IMR-90 (cell line): ENCODE measurements at regions not wholly inside any gene's neighbourhood (a gene's known extent, or its start where the extent isn't known, plus 50 kb on each side); places are given as distances from the start of the nearest gene placed in this dataset.

Source experiments
- ATAC-seq: fragments of 200-7000 bp; cut with Tn5 transposase; 2 replicates; pipeline ENCODE4 v1.9.1; 2020; ENCODE audit warnings: low read depth, mild to moderate bottlenecking, moderate library complexity
- BruUV-seq: library from RNA; stranded (reverse); fragments of 400-500 nt; replicated peaks from 2 replicates; lab custom pipeline; 2021; lab: Mats Ljungman, UMichigan
- CTCF ChIA-PET: fragments of 300-600 bp; formaldehyde crosslinking; extraction: SDS; loops from one replicate; lab custom pipeline; 2021; ENCODE audit warnings: antibody characterized with exemption; lab: Yijun Ruan, JAX
- POLR2A ChIA-PET: fragments of 300-600 bp; sonication (Branson Sonifier 250); formaldehyde crosslinking; loops from one replicate; lab custom pipeline; 2022; ENCODE audit warnings: antibody characterized with exemption; ENCODE audit not compliant: unreplicated experiment; lab: Charles Lee
- DNase-seq: peaks from one replicate; pipeline ENCODE4 v3.0.0; 2013
- H2AFZ ChIP-seq: replicated peaks from 2 replicates; pipeline ENCODE3; 2013; ENCODE audit warnings: low read length, mild to moderate bottlenecking; ENCODE audit not compliant: poor library complexity
- H2AK5ac ChIP-seq: 2 replicates; pipeline ENCODE4 v1.6.1; 2013; ENCODE audit warnings: low read depth, low read length, inconsistent platforms
- H2AK9ac ChIP-seq: replicated peaks from 2 replicates; pipeline ENCODE3; 2013; ENCODE audit warnings: mild to moderate bottlenecking, low read depth, low read length, moderate library complexity; ENCODE audit not compliant: poor library complexity
- H2BK120ac ChIP-seq: 2 replicates; pipeline ENCODE4 v1.6.1; 2013; ENCODE audit warnings: low read depth, low read length, inconsistent platforms
- H2BK15ac ChIP-seq: 3 replicates; pipeline ENCODE4 v1.6.1; 2013; ENCODE audit warnings: low read depth, low read length, inconsistent platforms
- H2BK20ac ChIP-seq: 2 replicates; pipeline ENCODE4 v1.6.1; 2013; ENCODE audit warnings: low read depth, mild to moderate bottlenecking, inconsistent platforms, low read length, moderate library complexity
- H2BK5ac ChIP-seq: 2 replicates; pipeline ENCODE4 v1.6.1; 2013; ENCODE audit warnings: mild to moderate bottlenecking, low read depth, low read length, inconsistent platforms; ENCODE audit not compliant: poor library complexity, severe bottlenecking
- H3K14ac ChIP-seq: replicated peaks from 2 replicates; pipeline ENCODE4 v1.6.1; 2013; ENCODE audit warnings: low read depth, low read length, inconsistent platforms
- H3K18ac ChIP-seq: 2 replicates; pipeline ENCODE4 v1.6.1; 2013; ENCODE audit warnings: low read depth, low read length, control low read depth
- H3K23ac ChIP-seq: 2 replicates; pipeline ENCODE4 v1.6.1; 2013; ENCODE audit warnings: low read depth, low read length, inconsistent platforms
- H3K27ac ChIP-seq: 2 replicates; pipeline ENCODE4 v1.5.1; 2013; ENCODE audit warnings: mild to moderate bottlenecking, control low read depth, low read length; ENCODE audit not compliant: insufficient read depth
- H3K27me3 ChIP-seq: 2 replicates; pipeline ENCODE4 v1.6.1; 2013; ENCODE audit warnings: low read length; ENCODE audit not compliant: control insufficient read depth, insufficient read depth
- H3K36me3 ChIP-seq: 2 replicates; pipeline ENCODE4 v1.6.1; 2013; ENCODE audit warnings: low read length, mixed read lengths; ENCODE audit not compliant: control insufficient read depth, insufficient read depth
- H3K4ac ChIP-seq: 2 replicates; pipeline ENCODE4 v1.6.1; 2013; ENCODE audit warnings: low read depth, low read length, inconsistent platforms
- H3K4me1 ChIP-seq: 2 replicates; pipeline ENCODE4 v1.6.1; 2013; ENCODE audit warnings: low read length, mixed read lengths; ENCODE audit not compliant: control insufficient read depth, insufficient read depth
- H3K4me2 ChIP-seq: 2 replicates; pipeline ENCODE4 v1.6.1; 2013; ENCODE audit warnings: low read depth, mild to moderate bottlenecking, control low read depth, low read length, moderate library complexity
- H3K4me3 ChIP-seq: 2 replicates; pipeline ENCODE4 v1.5.1; 2013; ENCODE audit warnings: low read depth, mild to moderate bottlenecking, control low read depth, low read length, moderate library complexity; ENCODE audit not compliant: insufficient read depth
- H3K56ac ChIP-seq: 2 replicates; pipeline ENCODE4 v1.6.1; 2013; ENCODE audit warnings: low read length, inconsistent platforms; ENCODE audit not compliant: insufficient read depth; ENCODE audit errors: extremely low read depth
- H3K79me1 ChIP-seq, 2 experiments: 2 replicates each; pipeline ENCODE4 v1.6.1; 2013; ENCODE audit warnings: low read length in 2 of 2, inconsistent platforms in 1 of 2, low read depth in 1 of 2
- H3K9ac ChIP-seq: 2 replicates; pipeline ENCODE4 v1.6.1; 2013; ENCODE audit warnings: low read depth, low read length, control low read depth
- H3K9me1 ChIP-seq: 2 replicates; pipeline ENCODE4 v1.6.1; 2013; ENCODE audit warnings: low read length, inconsistent platforms; ENCODE audit not compliant: insufficient read depth
- H3K9me3 ChIP-seq: 2 replicates; pipeline ENCODE4 v1.6.1; 2013; ENCODE audit warnings: low read length; ENCODE audit not compliant: control insufficient read depth, insufficient read depth
- H4K20me1 ChIP-seq: 2 replicates; pipeline ENCODE4 v1.6.1; 2013; ENCODE audit warnings: low read length, inconsistent platforms; ENCODE audit not compliant: insufficient read depth
- H4K5ac ChIP-seq: 2 replicates; pipeline ENCODE4 v1.6.1; 2013; ENCODE audit warnings: mild to moderate bottlenecking, low read depth, low read length, control low read depth
- H4K8ac ChIP-seq, 2 experiments: 2 replicates each; pipeline ENCODE4 v1.6.1; 2013; ENCODE audit warnings: low read depth in 2 of 2, low read length in 2 of 2, control low read depth in 1 of 2, inconsistent platforms in 1 of 2
- H4K91ac ChIP-seq: 2 replicates; pipeline ENCODE4 v1.6.1; 2013; ENCODE audit warnings: low read depth, low read length, inconsistent platforms; ENCODE audit not compliant: insufficient read depth
- SMC3 ChIP-seq: fragments of 150-350 bp; IDR thresholded peaks from 2 replicates; pipeline ENCODE4 v1.6.1; 2016; ENCODE audit warnings: low read depth, mild to moderate bottlenecking, antibody characterized with exemption, low read length, moderate library complexity
- WGBS, 2 experiments: methylation state at CpG; one replicate each; pipeline versions ENCODE4 v1.1.5 to v1.1.7; 2013; ENCODE audit warnings: missing lambda C conversion rate in 2 of 2; ENCODE audit not compliant: insufficient read length in 1 of 2; ENCODE audit errors: extremely low coverage in 2 of 2; 5-methylcytosine and 5-hydroxymethylcytosine counted together
- dilution Hi-C: fragments of 300-500 bp; cut with HindIII; formaldehyde crosslinking; loops from one replicate; pipeline ENCODE4 v1.14.3; 2018; ENCODE audit warnings: low sequenced_read_pairs; ENCODE audit not compliant: unreplicated experiment
- in situ Hi-C: fragments of 300-500 bp; cut with MboI; formaldehyde crosslinking; loops from 3 replicates; pipeline ENCODE4 v1.14.3; 2019; ENCODE audit warnings: low sequenced_read_pairs, inconsistent platforms, mixed read lengths
- intact Hi-C: fragments of 100-400 bp; cut with micrococcal nuclease; formaldehyde crosslinking; loops from 2 replicates; pipeline ENCODE4 v1.10.0; 2022

DNA sequence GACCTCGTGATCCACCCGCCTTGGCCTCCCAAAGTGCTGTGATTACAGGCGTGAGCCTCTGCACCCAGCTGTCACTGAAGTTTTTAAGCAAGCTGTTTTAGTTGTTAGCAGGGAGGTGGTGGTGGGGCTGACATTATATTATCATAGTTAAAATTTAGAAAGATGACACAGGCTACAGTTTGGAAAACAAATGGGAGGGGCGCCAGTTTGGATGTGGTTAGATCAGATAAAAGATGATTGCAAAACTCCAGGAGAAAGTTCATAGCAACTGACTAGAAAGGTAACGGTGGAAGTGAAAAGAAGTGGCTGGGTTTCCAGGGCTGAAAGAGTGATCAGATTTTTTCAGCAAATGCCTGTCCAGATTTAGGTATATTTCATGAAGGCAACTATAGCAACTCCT lies 311.9 kb upstream of the CITED2 start:
- Histone ChIP-seq H3K56ac (no peak overlapping the region), H4K5ac (no peak overlapping the region), H3K4me1 (no peaks in the 10 kb centered on the region), H3K4ac (no peak overlapping the region), H3K4me3 (no peak overlapping the region), H3K79me1 (no peaks in the 10 kb centered on the region), H3K9ac (no peak overlapping the region), H3K23ac (no peak overlapping the region), H3K36me3 (no peaks in the 10 kb centered on the region), H2BK120ac (no peak overlapping the region), H3K27me3 (no peaks in the 10 kb centered on the region), H2BK20ac (no peak overlapping the region), H3K4me2 (no peak overlapping the region), H2BK5ac (no peak overlapping the region), H4K8ac (no peak overlapping the region), H2AK9ac (no peak overlapping the region), H2AFZ (no peak overlapping the region), H4K91ac (no peak overlapping the region), H3K27ac (no peak overlapping the region), H4K20me1 (no peaks in the 10 kb centered on the region), H2BK15ac (no peak overlapping the region), H3K9me1 (no peaks in the 10 kb centered on the region), H3K14ac (no peak overlapping the region), H2AK5ac (no peak overlapping the region), H3K9me3 (no peaks in the 10 kb centered on the region), H3K18ac (no peak overlapping the region)
- intact Hi-C loops (no loop called here), in situ Hi-C loops (no loop called here), dilution Hi-C loops (no loop called here)
- ChIA-PET POLR2A (no interaction called here), CTCF (no interaction called here)
- 67% methylated on average over 1 of the region's 5 CpGs; no CpG with 5 or more reads in 1 of the 2 experiments for WGBS, 2 experiments
- BruUV-seq, result no TSS peak
- ATAC-seq (no peak), DNase-seq (no peak)
- no peak for TF ChIP-seq SMC3
